ENCODE measurements at regions not wholly inside any gene's neighbourhood (a gene's known extent, or its start where the extent isn't known, plus 50 kb on each side); places are given as distances from the start of the nearest gene placed in this dataset.
"Not testable (repeated sequence)": the region's sequence is repeated elsewhere in the genome, so short reads cannot be mapped to it uniquely, and the experiment has no call there.

- DNase-seq (no peak), ATAC-seq (no peak)
- Histone ChIP-seq H3K27ac (ENCODE audit: low read length) (no peak overlapping the region), H3K4me3 (ENCODE audit: low read length) (no peak overlapping the region), H3K4me1 (ENCODE audit: control insufficient read depth, insufficient read depth, low read length) (no peaks in the 10 kb centered on the region), H3K9me3 (ENCODE audit: control insufficient read depth, low read length) (no peaks in the 10 kb centered on the region), H3K27me3 (ENCODE audit: control insufficient read depth, insufficient read depth) (no peaks in the 10 kb centered on the region)
- intact Hi-C loops (cut with DNase I), result no loop called here
- 47% methylated on average over 2 of the region's 2 CpGs for WGBS
These were observed 306.5 kb downstream of the MAGEB5 start for GRCh38 chrX:26522501-26522900.

DNA sequence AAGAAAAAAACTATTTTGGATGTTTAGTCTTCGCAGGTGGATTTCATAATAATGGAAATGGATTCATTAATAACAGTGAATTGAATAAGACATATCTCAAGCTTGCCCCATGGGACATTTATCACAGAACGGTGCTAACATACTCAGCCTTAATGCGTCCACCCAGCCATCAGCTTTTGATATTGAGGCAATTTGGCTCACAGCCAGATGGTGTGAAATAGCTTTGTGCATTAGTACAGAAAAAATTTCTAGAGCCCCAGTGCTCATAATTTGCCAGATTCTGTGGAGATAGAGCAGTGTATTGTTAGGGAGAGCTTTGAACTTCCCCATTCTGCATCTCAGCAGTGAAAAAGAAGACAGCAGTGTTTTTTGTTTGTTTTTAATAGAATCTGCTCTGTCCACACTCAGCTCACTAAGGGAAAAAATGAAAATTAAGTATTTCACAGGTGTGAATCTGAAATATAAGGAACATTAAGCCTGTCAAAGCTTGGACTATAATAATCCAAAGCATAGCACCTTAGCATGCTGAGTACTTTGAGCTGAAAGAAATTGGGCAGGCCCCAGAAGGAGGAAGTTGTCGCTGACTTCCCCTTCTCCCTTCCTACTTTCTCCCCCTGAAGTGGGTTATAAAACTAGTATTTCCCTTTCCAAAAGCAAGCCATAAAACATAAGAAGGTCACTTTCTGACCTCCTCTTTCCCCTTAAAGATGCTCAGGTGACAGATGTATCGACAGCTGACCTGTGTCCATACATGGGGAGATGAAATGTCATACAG is 295.8 kb downstream of the MAGEB5 start:
- intact Hi-C loops (cut with DNase I), result no loop called here
- DNase-seq (no peak), ATAC-seq (no peak)
- no peak overlapping the region for H3K4me3 ChIP-seq (ENCODE audit: low read length)
- 59% methylated on average over 5 of the region's 5 CpGs for WGBS
- H3K27ac ChIP-seq (ENCODE audit: low read length), result no peak overlapping the region
- no peaks in the 10 kb centered on the region for H3K27me3 ChIP-seq (ENCODE audit: control insufficient read depth, insufficient read depth)
- H3K9me3 ChIP-seq (ENCODE audit: control insufficient read depth, low read length), result no peaks in the 10 kb centered on the region
- no peaks in the 10 kb centered on the region for H3K4me1 ChIP-seq (ENCODE audit: control insufficient read depth, insufficient read depth, low read length)

- no peak for ATAC-seq
- no peak overlapping the region for H3K27ac ChIP-seq (ENCODE audit: low read length)
- intact Hi-C loops (cut with DNase I), result no loop called here
These were observed 255.0 kb downstream of the MAGEB5 start for GRCh38 chrX:26470941-26471340.

DNA sequence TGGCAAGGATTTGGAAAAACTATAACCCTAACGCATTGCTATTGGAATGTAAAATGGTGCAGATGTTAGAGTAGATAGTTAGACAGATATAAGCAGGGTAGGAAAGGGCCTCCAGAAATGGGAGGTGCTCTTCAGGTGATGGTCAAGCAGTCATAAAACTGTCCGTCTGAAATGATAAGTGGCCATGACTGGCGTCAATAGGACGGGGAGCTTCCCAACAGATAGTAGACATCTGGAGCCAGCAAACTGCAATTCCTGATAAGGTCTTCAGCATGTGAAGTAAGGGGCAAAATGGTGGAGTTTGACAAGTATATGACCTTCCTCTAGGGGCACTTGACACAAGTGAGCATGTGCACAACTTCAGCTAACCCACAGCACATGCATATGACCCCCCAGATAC is 250.4 kb downstream of the MAGEB5 start:
- ATAC-seq, result no peak
- H3K9me3 ChIP-seq (ENCODE audit: control insufficient read depth, low read length), result no peaks in the 10 kb centered on the region
- no peaks in the 10 kb centered on the region for H3K4me1 ChIP-seq (ENCODE audit: control insufficient read depth, insufficient read depth, low read length)
- WGBS, result 76% methylated on average over 4 of the region's 4 CpGs
- intact Hi-C loops (cut with DNase I), result no loop called here
- H3K4me3 ChIP-seq (ENCODE audit: low read length), result no peak overlapping the region
- H3K27ac ChIP-seq (ENCODE audit: low read length), result no peak overlapping the region
- H3K27me3 ChIP-seq (ENCODE audit: control insufficient read depth, insufficient read depth), result no peaks in the 10 kb centered on the region
- DNase-seq, result no peak

More at GRCh38 chrX:26470941-26471340, 255.0 kb downstream of the MAGEB5 start:
- Histone ChIP-seq H3K4me3 (ENCODE audit: low read length) (no peak overlapping the region), H3K4me1 (ENCODE audit: control insufficient read depth, insufficient read depth, low read length) (no peaks in the 10 kb centered on the region), H3K27me3 (ENCODE audit: control insufficient read depth, insufficient read depth) (no peaks in the 10 kb centered on the region), H3K9me3 (ENCODE audit: control insufficient read depth, low read length) (no peaks in the 10 kb centered on the region)
- WGBS, result 47% methylated on average over 5 of the region's 5 CpGs
- no peak for DNase-seq

DNA sequence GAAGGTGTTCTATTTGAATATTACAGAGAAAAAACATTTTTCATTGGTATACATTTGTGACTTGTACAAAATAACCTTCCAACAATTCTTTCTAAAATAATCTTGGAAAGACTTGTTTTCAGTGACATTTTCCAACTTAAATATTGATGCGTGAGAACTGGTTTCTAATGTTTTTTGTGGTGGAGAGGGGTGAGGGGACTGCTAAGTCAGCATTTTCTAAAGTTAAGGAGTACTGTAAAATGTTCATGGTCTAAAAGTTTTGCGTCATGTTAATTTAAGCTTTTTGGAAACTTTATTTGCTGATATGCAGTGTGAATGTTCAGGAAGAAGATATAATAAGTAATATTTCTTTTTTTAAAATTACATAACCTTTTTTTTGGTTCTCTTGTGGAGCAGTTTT is 229.3 kb downstream of the MAGEB5 start:
- 76% methylated on average over 2 of the region's 2 CpGs for WGBS
- no peak for DNase-seq

GRCh38 chrX:26444417-26444816 is 228.4 kb downstream of the MAGEB5 start:
- H3K27ac ChIP-seq (ENCODE audit: low read length); ATAC-seq; H3K4me1 ChIP-seq (ENCODE audit: control insufficient read depth, insufficient read depth, low read length); intact Hi-C loops (cut with DNase I); H3K4me3 ChIP-seq (ENCODE audit: low read length); H3K9me3 ChIP-seq (ENCODE audit: control insufficient read depth, low read length); H3K27me3 ChIP-seq (ENCODE audit: control insufficient read depth, insufficient read depth); DNase-seq: not testable (repeated sequence)
- 91% methylated on average over 3 of the region's 3 CpGs for WGBS

More for the DNA sequence above, 229.3 kb downstream of the MAGEB5 start:
- ATAC-seq, result no peak
- intact Hi-C loops (cut with DNase I), result no loop called here
- Histone ChIP-seq H3K27ac (ENCODE audit: low read length) (no peak overlapping the region), H3K9me3 (ENCODE audit: control insufficient read depth, low read length) (no peaks in the 10 kb centered on the region), H3K27me3 (ENCODE audit: control insufficient read depth, insufficient read depth) (no peaks in the 10 kb centered on the region), H3K4me1 (ENCODE audit: control insufficient read depth, insufficient read depth, low read length) (no peaks in the 10 kb centered on the region), H3K4me3 (ENCODE audit: low read length) (no peak overlapping the region)

DNA sequence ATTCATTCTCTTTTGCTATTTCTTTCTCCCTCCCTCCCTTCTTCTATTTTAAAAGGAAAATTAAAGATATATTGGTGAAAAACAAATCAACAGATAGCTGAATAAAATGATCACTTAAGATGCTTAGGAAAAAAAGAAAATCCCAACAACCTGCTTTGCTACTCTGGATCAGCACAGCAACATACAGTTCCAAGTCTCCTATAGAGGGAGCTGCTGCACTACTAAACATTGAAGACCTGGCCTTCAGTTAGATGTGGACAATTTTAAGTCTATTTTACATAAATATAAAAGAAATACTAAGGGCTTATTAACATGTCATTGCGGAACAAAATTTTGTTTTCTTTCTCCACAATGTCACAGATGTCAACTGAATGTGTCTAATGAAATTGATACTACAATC is 226.4 kb downstream of the MAGEB5 start:
- H3K9me3 ChIP-seq (ENCODE audit: control insufficient read depth, low read length), result no peaks in the 10 kb centered on the region
- H3K4me1 ChIP-seq (ENCODE audit: control insufficient read depth, insufficient read depth, low read length), result no peaks in the 10 kb centered on the region
- ATAC-seq (no peak), DNase-seq (no peak)
- H3K27ac ChIP-seq (ENCODE audit: low read length), result no peak overlapping the region
- 22% methylated on average over 1 of the region's 1 CpG for WGBS
- intact Hi-C loops (cut with DNase I), result no loop called here
- no peaks in the 10 kb centered on the region for H3K27me3 ChIP-seq (ENCODE audit: control insufficient read depth, insufficient read depth)
- H3K4me3 ChIP-seq (ENCODE audit: low read length), result no peak overlapping the region

- intact Hi-C loops (cut with DNase I), result no loop called here
- H3K4me3 ChIP-seq (ENCODE audit: low read length), result no peak overlapping the region
- ATAC-seq (no peak), DNase-seq (no peak)
- WGBS, result 71% methylated on average over 3 of the region's 3 CpGs
- no peaks in the 10 kb centered on the region for H3K27me3 ChIP-seq (ENCODE audit: control insufficient read depth, insufficient read depth)
- no peaks in the 10 kb centered on the region for H3K4me1 ChIP-seq (ENCODE audit: control insufficient read depth, insufficient read depth, low read length)
- H3K27ac ChIP-seq (ENCODE audit: low read length), result no peak overlapping the region
- no peaks in the 10 kb centered on the region for H3K9me3 ChIP-seq (ENCODE audit: control insufficient read depth, low read length)
These were observed 198.6 kb downstream of the MAGEB5 start for GRCh38 chrX:26414534-26414933.

GRCh38 chrX:26411045-26411444 is 195.1 kb downstream of the MAGEB5 start:
- no peaks in the 10 kb centered on the region for H3K9me3 ChIP-seq (ENCODE audit: control insufficient read depth, low read length)
- WGBS, result 44% methylated on average over 1 of the region's 1 CpG
- DNase-seq (no peak), ATAC-seq (no peak)
- H3K27ac ChIP-seq (ENCODE audit: low read length), result no peak overlapping the region
- H3K4me1 ChIP-seq (ENCODE audit: control insufficient read depth, insufficient read depth, low read length), result no peaks in the 10 kb centered on the region
- H3K27me3 ChIP-seq (ENCODE audit: control insufficient read depth, insufficient read depth), result no peaks in the 10 kb centered on the region
- H3K4me3 ChIP-seq (ENCODE audit: low read length), result no peak overlapping the region
- intact Hi-C loops (cut with DNase I), result no loop called here

DNA sequence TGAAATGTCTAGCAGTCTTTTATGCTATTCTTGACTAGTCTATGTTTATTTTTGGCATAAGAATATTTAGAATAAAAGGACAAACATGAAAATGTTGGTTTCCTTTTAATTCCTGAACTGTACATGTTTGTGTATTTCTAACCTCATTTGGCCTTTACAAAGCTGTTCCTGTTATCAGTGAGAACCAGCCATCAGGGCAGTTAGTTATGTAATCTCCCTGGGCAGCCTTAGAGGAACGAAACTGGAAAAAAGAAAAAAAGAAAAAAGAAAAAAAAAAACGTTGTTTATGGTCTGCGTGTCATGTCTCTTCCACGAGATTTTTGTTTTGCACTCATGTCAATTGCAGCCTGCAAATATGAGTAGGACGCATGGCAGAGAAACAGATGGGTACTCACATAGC is 193.7 kb downstream of the MAGEB5 start:
- DNase-seq (no peak), ATAC-seq (no peak)
- H3K9me3 ChIP-seq (ENCODE audit: control insufficient read depth, low read length), result no peaks in the 10 kb centered on the region
- no peaks in the 10 kb centered on the region for H3K4me1 ChIP-seq (ENCODE audit: control insufficient read depth, insufficient read depth, low read length)
- intact Hi-C loops (cut with DNase I), result no loop called here
- no peak overlapping the region for H3K4me3 ChIP-seq (ENCODE audit: low read length)
- WGBS, result 26% methylated on average over 5 of the region's 5 CpGs
- no peak overlapping the region for H3K27ac ChIP-seq (ENCODE audit: low read length)
- no peaks in the 10 kb centered on the region for H3K27me3 ChIP-seq (ENCODE audit: control insufficient read depth, insufficient read depth)

DNA sequence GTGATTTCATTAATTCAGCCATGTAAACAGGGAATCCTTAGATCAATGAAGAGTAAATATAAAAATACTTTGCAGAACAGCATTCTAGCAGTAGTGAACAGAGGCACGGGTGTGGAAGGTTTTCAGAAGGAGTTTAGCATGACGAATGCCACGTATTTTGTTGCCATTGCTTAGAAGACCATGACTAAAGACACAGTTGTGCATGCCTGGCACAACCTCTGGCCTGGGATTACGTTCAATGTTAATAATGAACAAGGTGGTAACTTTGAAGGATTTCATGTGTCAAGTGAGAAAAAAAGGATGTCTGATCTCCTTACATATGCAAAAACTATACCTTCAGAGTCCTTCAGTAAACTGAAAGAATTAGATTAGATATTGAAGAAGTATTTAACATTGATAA is 171.9 kb downstream of the MAGEB5 start:
- Histone ChIP-seq H3K9me3 (ENCODE audit: control insufficient read depth, low read length) (no peaks in the 10 kb centered on the region), H3K27ac (ENCODE audit: low read length) (no peak overlapping the region), H3K4me3 (ENCODE audit: low read length) (no peak overlapping the region), H3K4me1 (ENCODE audit: control insufficient read depth, insufficient read depth, low read length) (no peaks in the 10 kb centered on the region), H3K27me3 (ENCODE audit: control insufficient read depth, insufficient read depth) (no peaks in the 10 kb centered on the region)
- intact Hi-C loops (cut with DNase I), result no loop called here
- ATAC-seq, result no peak
- 85% methylated on average over 4 of the region's 4 CpGs for WGBS
- DNase-seq, result no peak

Measured in right cardiac atrium (tissue), 5 donors.